Sigmoid colon (tissue), 6 donors: ENCODE measurements at regions not wholly inside any gene's neighbourhood (a gene's known extent, or its start where the extent isn't known, plus 50 kb on each side); places are given as distances from the start of the nearest gene placed in this dataset.

Experiments
- DNase-seq: peaks from one replicate; pipeline ENCODE4 v3.0.0-alpha.2; 2019
- H3K27ac ChIP-seq, 4 donors: fragments of 200-600 bp; sonication (generic); one replicate each; pipeline ENCODE4 v1.5.1; 2016 to 2019; ENCODE audit warnings: mild to moderate bottlenecking in 1 of 4
- H3K27me3 ChIP-seq, 3 donors: fragments of 200-600 bp; sonication (generic); one replicate each; pipeline ENCODE4 v1.5.1; 2019; ENCODE audit warnings: mild to moderate bottlenecking in 1 of 3
- H3K36me3 ChIP-seq, 4 donors: fragments of 200-600 bp; sonication (generic); one replicate each; pipeline ENCODE4 v1.5.1; 2016 to 2019
- H3K4me1 ChIP-seq, 4 donors: fragments of 200-600 bp; sonication (generic); one replicate each; pipeline ENCODE4 v1.5.1; 2017 to 2019
- H3K4me3 ChIP-seq, 4 donors: fragments of 200-600 bp; sonication (generic); one replicate each; pipeline ENCODE4 v1.5.1; 2017 to 2019; ENCODE audit warnings: mild to moderate bottlenecking in 2 of 4, moderate library complexity in 1 of 4
- H3K9me3 ChIP-seq, 4 donors: fragments of 200-600 bp in 3 of 4; sonication (generic) in 3 of 4; one replicate each; pipeline versions ENCODE4 v1.5.1 to v1.6.1; 2013 to 2019
- CTCF ChIP-seq, 4 experiments: fragments of 450-650 bp in 3 of 4; fragments of 200-600 bp in 1 of 4; IDR thresholded peaks; one replicate each; pipeline ENCODE4 v1.5.1; 2016 to 2019; ENCODE audit warnings: antibody characterized with exemption in 4 of 4, mild to moderate bottlenecking in 3 of 4, moderate library complexity in 2 of 4
- EP300 ChIP-seq, 4 donors: sonication (generic); formaldehyde crosslinking; IDR thresholded peaks; one replicate each; pipeline ENCODE4 v1.6.1; 2017; ENCODE audit warnings: antibody characterized with exemption in 4 of 4
- POLR2A ChIP-seq, 2 donors: fragments of 450-650 bp; IDR thresholded peaks; one replicate each; pipeline ENCODE4 v1.6.1; 2016; ENCODE audit warnings: antibody characterized with exemption in 2 of 2, mild to moderate bottlenecking in 2 of 2, moderate library complexity in 2 of 2
- POLR2AphosphoS5 ChIP-seq, 4 donors: sonication (generic); formaldehyde crosslinking; IDR thresholded peaks; one replicate each; pipeline ENCODE4 v1.6.1; 2017; ENCODE audit warnings: antibody characterized with exemption in 4 of 4
- WGBS, 2 donors: extraction: QIAGEN DNeasy Blood & Tissue Kit; methylation state at CpG; one replicate each; pipeline ENCODE4 v1.1.7; 2013; 5-methylcytosine and 5-hydroxymethylcytosine counted together
- intact Hi-C: fragments of 100-400 bp; cut with DNase I; formaldehyde crosslinking; loops from one replicate; pipeline ENCODE4 v1.15.1; 2023
- donor health status: healthy with polysubstance abuse.
- donor health status: healthy.

- DNase-seq: no peak
- H3K4me3 ChIP-seq: no peak overlapping the region
- intact Hi-C loops: no loop called here
- no peak overlapping the region for H3K27ac ChIP-seq
- H3K4me1 ChIP-seq: no peaks in the 10 kb centered on the region
- H3K36me3 ChIP-seq: no peaks in the 10 kb centered on the region
- WGBS, 2 donors: 53 to 74% methylated on average over 25 of the region's 25 CpGs
- H3K27me3 ChIP-seq: peaks cover 0 to 10% (median 0%) of the 10 kb centered on the region in 3 donors
- H3K9me3 ChIP-seq: no peaks in the 10 kb centered on the region
- no peak for TF ChIP-seq CTCF (IDR thresholded peaks at IDR 0.05)
- TF ChIP-seq EP300 (IDR thresholded peaks at IDR 0.05): no peak
- no peak for TF ChIP-seq POLR2A (IDR thresholded peaks at IDR 0.05)
- no peak for TF ChIP-seq POLR2AphosphoS5 (IDR thresholded peaks at IDR 0.05)
These were observed 257.3 kb downstream of the MIAT start for GRCh38 chr22:26914519-26915185.

- Histone ChIP-seq H3K4me1 (no peaks in the 10 kb centered on the region), H3K27ac (no peak overlapping the region), H3K36me3 (no peaks in the 10 kb centered on the region), H3K27me3 (peaks cover 0 to 10% (median 0%) of the 10 kb centered on the region in 3 donors), H3K9me3 (no peaks in the 10 kb centered on the region), H3K4me3 (no peak overlapping the region)
- WGBS, 2 donors: 68 to 81% methylated on average over 2 of the region's 2 CpGs
- TF ChIP-seq POLR2A (IDR thresholded peaks at IDR 0.05) (no peak), CTCF (IDR thresholded peaks at IDR 0.05) (no peak), POLR2AphosphoS5 (IDR thresholded peaks at IDR 0.05) (no peak), EP300 (IDR thresholded peaks at IDR 0.05) (no peak)
- no peak for DNase-seq
- intact Hi-C loops: no loop called here
These were observed 258.8 kb downstream of the MIAT start for GRCh38 chr22:26916236-26916635.

- Histone ChIP-seq H3K4me3 (no peak overlapping the region), H3K27ac (no peak overlapping the region), H3K27me3 (peaks cover 0 to 4% (median 0%) of the 10 kb centered on the region in 3 donors), H3K4me1 (no peaks in the 10 kb centered on the region), H3K36me3 (no peaks in the 10 kb centered on the region), H3K9me3 (no peaks in the 10 kb centered on the region)
- no peak for DNase-seq
- TF ChIP-seq EP300 (IDR thresholded peaks at IDR 0.05) (no peak), POLR2A (IDR thresholded peaks at IDR 0.05) (no peak), CTCF (IDR thresholded peaks at IDR 0.05) (no peak), POLR2AphosphoS5 (IDR thresholded peaks at IDR 0.05) (no peak)
- 71 to 77% methylated on average over 3 of the region's 3 CpGs for WGBS, 2 donors
- intact Hi-C loops: no loop called here
These were observed 260.8 kb downstream of the MIAT start for GRCh38 chr22:26918226-26918625.

- DNase-seq: no peak
- Histone ChIP-seq H3K36me3 (no peaks in the 10 kb centered on the region), H3K27ac (no peak overlapping the region), H3K9me3 (no peaks in the 10 kb centered on the region), H3K4me1 (no peaks in the 10 kb centered on the region), H3K27me3 (no peaks in the 10 kb centered on the region), H3K4me3 (no peak overlapping the region)
- TF ChIP-seq EP300 (IDR thresholded peaks at IDR 0.05): no peak
- no peak for TF ChIP-seq CTCF (IDR thresholded peaks at IDR 0.05)
- TF ChIP-seq POLR2A (IDR thresholded peaks at IDR 0.05): no peak
- TF ChIP-seq POLR2AphosphoS5 (IDR thresholded peaks at IDR 0.05): no peak
- intact Hi-C loops: no loop called here
- 47 to 60% methylated on average over 2 of the region's 2 CpGs for WGBS, 2 donors
These were observed 264.3 kb downstream of the MIAT start for GRCh38 chr22:26921726-26922125.

GRCh38 chr22:26922806-26923205 is 265.4 kb downstream of the MIAT start:
- H3K4me3 ChIP-seq: no peak overlapping the region
- DNase-seq: no peak
- no peaks in the 10 kb centered on the region for H3K9me3 ChIP-seq
- no peak for TF ChIP-seq POLR2AphosphoS5 (IDR thresholded peaks at IDR 0.05)
- no peak for TF ChIP-seq POLR2A (IDR thresholded peaks at IDR 0.05)
- no peak for TF ChIP-seq EP300 (IDR thresholded peaks at IDR 0.05)
- no peak for TF ChIP-seq CTCF (IDR thresholded peaks at IDR 0.05)
- no peak overlapping the region for H3K27ac ChIP-seq
- 28 to 31% methylated on average over 5 of the region's 5 CpGs for WGBS, 2 donors
- intact Hi-C loops: no loop called here
- H3K4me1 ChIP-seq: no peaks in the 10 kb centered on the region
- no peaks in the 10 kb centered on the region for H3K36me3 ChIP-seq
- no peaks in the 10 kb centered on the region for H3K27me3 ChIP-seq
